CD4-positive, alpha-beta T cell treated with Interleukin-6 at 100 ng/mL for 8 hours (primary cell): ENCODE measurements at regions not wholly inside any gene's neighbourhood (a gene's known extent, or its start where the extent isn't known, plus 50 kb on each side); places are given as distances from the start of the nearest gene placed in this dataset.
"Not testable (repeated sequence)": the region's sequence is repeated elsewhere in the genome, so short reads cannot be mapped to it uniquely, and the experiment has no call there.

Experiments
- DNase-seq: peaks from one replicate; pipeline ENCODE4 v3.0.0-alpha.2; 2020; ENCODE audit warnings: mixed read lengths, low spot score

GRCh38 chr9:29394855-29395254, 1821.6 kb upstream of the C9orf72 start:
- DNase-seq: no peak

- no peak for DNase-seq
These were observed 1823.9 kb upstream of the C9orf72 start for GRCh38 chr9:29397148-29397547.

GRCh38 chr9:29416204-29416603, 1842.9 kb upstream of the C9orf72 start:
- DNase-seq: no peak

GRCh38 chr9:29422438-29422837, 1849.2 kb upstream of the C9orf72 start:
- DNase-seq: no peak

GRCh38 chr9:29432191-29432590, 1858.9 kb upstream of the C9orf72 start:
- DNase-seq: no peak

GRCh38 chr9:29432656-29433055, 1859.4 kb upstream of the C9orf72 start:
- DNase-seq: not testable (repeated sequence)

- no peak for DNase-seq
These were observed 1862.1 kb upstream of the C9orf72 start for GRCh38 chr9:29435368-29435767.

- DNase-seq: no peak
These were observed 1864.2 kb upstream of the C9orf72 start for GRCh38 chr9:29437526-29437925.

GRCh38 chr9:29439961-29440360, 1866.7 kb upstream of the C9orf72 start:
- DNase-seq: no peak

GRCh38 chr9:29440449-29440848, 1867.2 kb upstream of the C9orf72 start:
- DNase-seq: no peak

- no peak for DNase-seq
These were observed 1872.5 kb upstream of the C9orf72 start for GRCh38 chr9:29445751-29446150.

GRCh38 chr9:29449306-29449705, 1876.0 kb upstream of the C9orf72 start:
- no peak for DNase-seq

- DNase-seq: not testable (repeated sequence)
These were observed 1877.1 kb upstream of the C9orf72 start for GRCh38 chr9:29450343-29450875.

GRCh38 chr9:29456940-29457339, 1883.7 kb upstream of the C9orf72 start:
- DNase-seq: no peak

- no peak for DNase-seq
These were observed 1902.2 kb upstream of the C9orf72 start for GRCh38 chr9:29475471-29475870.

GRCh38 chr9:29511680-29512079, 1938.4 kb upstream of the C9orf72 start:
- DNase-seq: no peak

- no peak for DNase-seq
These were observed 1941.1 kb upstream of the C9orf72 start for GRCh38 chr9:29514336-29514735.

GRCh38 chr9:29514862-29515261, 1941.6 kb upstream of the C9orf72 start:
- no peak for DNase-seq

- no peak for DNase-seq
These were observed 1975.2 kb upstream of the C9orf72 start for GRCh38 chr9:29548436-29548835.

- no peak for DNase-seq
These were observed 1982.2 kb upstream of the C9orf72 start for GRCh38 chr9:29555502-29555901.

- DNase-seq: no peak
These were observed 1983.0 kb upstream of the C9orf72 start for GRCh38 chr9:29556317-29556716.

GRCh38 chr9:29556746-29557145, 1983.5 kb upstream of the C9orf72 start:
- no peak for DNase-seq

- no peak for DNase-seq
These were observed 1991.3 kb upstream of the C9orf72 start for GRCh38 chr9:29564564-29564963.

GRCh38 chr9:29575219-29575618, 2001.9 kb upstream of the C9orf72 start:
- no peak for DNase-seq

GRCh38 chr9:29588361-29588760, 2015.1 kb upstream of the C9orf72 start:
- DNase-seq: no peak
